HCT116 (cell line): ENCODE measurements at regions not wholly inside any gene's neighbourhood (a gene's known extent, or its start where the extent isn't known, plus 50 kb on each side); places are given as distances from the start of the nearest gene placed in this dataset.
"Not testable (repeated sequence)": the region's sequence is repeated elsewhere in the genome, so short reads cannot be mapped to it uniquely, and the experiment has no call there.

Source experiments
- CTCF ChIP-seq, 3 experiments: fragments of 200-600 bp in 1 of 3; sonication (generic) in 1 of 3; IDR thresholded peaks in 2 of 3; conservative IDR thresholded peaks in 1 of 3; 2 replicates each; pipeline ENCODE4 v1.5.1; 2012 to 2017; ENCODE audit warnings: low read depth in 2 of 3, low read length in 2 of 3, antibody characterized with exemption in 1 of 3, borderline replicate concordance in 1 of 3, control low read depth in 1 of 3, mild to moderate bottlenecking in 1 of 3, mixed read lengths in 1 of 3, mixed run types in 1 of 3, moderate library complexity in 1 of 3; ENCODE audit not compliant: insufficient read depth in 1 of 3
- EZH2 ChIP-seq: fragments of 200-600 bp; sonication (generic); IDR thresholded peaks from 2 replicates; pipeline ENCODE4 v1.6.1; 2017; ENCODE audit warnings: antibody characterized with exemption, mixed run types
- POLR2AphosphoS5 ChIP-seq: IDR thresholded peaks from 2 replicates; pipeline ENCODE4 v1.6.1; 2011; ENCODE audit warnings: mild to moderate bottlenecking, low read depth, low read length, moderate library complexity

- TF ChIP-seq CTCF (IDR thresholded peaks at IDR 0.05 in 2 of 3, conservative IDR thresholded peaks at IDR 0.05 in 1 of 3; ENCODE audit: borderline replicate concordance in 1 of 3, insufficient read depth in 1 of 3, low read depth in 2 of 3, low read length in 2 of 3); POLR2AphosphoS5; EZH2: not testable (repeated sequence)
These were observed 120.1 kb upstream of the AGTR1 start for GRCh38 chr3:148577579-148577978.
